Fibroblast of villous mesenchyme (primary cell): ENCODE measurements at regions not wholly inside any gene's neighbourhood (a gene's known extent, or its start where the extent isn't known, plus 50 kb on each side); places are given as distances from the start of the nearest gene placed in this dataset.

ENCODE experiments used
- DNase-seq: peaks from one replicate; pipeline ENCODE4 v3.0.0-alpha.2; 2010; ENCODE audit warnings: low read depth
- H3K4me3 ChIP-seq: 2 replicates; pipeline ENCODE4 v1.5.1; 2011; ENCODE audit warnings: low read depth, mild to moderate bottlenecking, low read length
- TF ChIP-seq, protein P1 (sequence below): IDR thresholded peaks from 2 replicates; pipeline ENCODE4 v1.5.1; 2012; ENCODE audit warnings: low read depth, mild to moderate bottlenecking, low read length; ENCODE audit not compliant: insufficient read depth

DNA sequence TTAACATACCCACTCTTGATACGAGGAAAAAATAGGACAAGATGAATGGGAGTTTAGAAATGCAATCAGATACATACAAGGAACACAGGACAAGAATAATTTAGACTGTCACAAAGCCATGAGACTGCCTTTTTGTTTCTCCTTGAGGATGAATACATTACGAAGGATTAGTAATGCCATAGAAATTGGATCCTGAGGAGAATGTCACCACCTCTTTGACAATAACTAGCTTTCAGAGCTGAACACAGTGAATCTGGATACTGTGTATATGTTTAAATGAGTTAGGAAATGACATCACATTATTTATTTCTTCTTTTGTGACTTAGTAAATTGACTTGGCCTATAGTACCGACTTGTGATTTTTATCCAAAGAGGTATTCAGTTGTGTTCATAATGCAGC is 596.3 kb upstream of the CNTNAP2 start:
- no peak overlapping the region for H3K4me3 ChIP-seq
- TF ChIP-seq, protein P1, sequence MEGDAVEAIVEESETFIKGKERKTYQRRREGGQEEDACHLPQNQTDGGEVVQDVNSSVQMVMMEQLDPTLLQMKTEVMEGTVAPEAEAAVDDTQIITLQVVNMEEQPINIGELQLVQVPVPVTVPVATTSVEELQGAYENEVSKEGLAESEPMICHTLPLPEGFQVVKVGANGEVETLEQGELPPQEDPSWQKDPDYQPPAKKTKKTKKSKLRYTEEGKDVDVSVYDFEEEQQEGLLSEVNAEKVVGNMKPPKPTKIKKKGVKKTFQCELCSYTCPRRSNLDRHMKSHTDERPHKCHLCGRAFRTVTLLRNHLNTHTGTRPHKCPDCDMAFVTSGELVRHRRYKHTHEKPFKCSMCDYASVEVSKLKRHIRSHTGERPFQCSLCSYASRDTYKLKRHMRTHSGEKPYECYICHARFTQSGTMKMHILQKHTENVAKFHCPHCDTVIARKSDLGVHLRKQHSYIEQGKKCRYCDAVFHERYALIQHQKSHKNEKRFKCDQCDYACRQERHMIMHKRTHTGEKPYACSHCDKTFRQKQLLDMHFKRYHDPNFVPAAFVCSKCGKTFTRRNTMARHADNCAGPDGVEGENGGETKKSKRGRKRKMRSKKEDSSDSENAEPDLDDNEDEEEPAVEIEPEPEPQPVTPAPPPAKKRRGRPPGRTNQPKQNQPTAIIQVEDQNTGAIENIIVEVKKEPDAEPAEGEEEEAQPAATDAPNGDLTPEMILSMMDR, result no peak
- DNase-seq, result no peak

DNA sequence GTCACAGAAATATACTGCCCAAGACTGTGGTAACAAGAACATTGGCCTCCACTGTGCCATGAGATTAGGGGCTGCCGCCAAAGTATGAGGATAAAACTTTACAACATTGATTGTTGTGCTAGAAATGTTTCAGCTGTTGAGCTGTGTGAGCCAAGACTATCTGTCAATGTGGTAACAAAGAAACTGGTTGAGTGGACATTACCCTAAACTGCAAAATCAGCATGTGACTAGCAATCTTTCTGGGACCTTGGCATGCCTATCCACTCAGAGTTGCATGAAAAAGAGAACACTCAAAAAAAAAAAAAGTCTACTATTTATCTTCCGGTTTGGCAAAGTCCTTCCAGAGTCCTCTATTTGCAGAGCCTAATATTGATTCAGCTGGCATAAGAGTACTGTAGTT is 605.6 kb upstream of the CNTNAP2 start:
- TF ChIP-seq, protein P1, result no peak
- H3K4me3 ChIP-seq, result no peak overlapping the region
- DNase-seq, result no peak

DNA sequence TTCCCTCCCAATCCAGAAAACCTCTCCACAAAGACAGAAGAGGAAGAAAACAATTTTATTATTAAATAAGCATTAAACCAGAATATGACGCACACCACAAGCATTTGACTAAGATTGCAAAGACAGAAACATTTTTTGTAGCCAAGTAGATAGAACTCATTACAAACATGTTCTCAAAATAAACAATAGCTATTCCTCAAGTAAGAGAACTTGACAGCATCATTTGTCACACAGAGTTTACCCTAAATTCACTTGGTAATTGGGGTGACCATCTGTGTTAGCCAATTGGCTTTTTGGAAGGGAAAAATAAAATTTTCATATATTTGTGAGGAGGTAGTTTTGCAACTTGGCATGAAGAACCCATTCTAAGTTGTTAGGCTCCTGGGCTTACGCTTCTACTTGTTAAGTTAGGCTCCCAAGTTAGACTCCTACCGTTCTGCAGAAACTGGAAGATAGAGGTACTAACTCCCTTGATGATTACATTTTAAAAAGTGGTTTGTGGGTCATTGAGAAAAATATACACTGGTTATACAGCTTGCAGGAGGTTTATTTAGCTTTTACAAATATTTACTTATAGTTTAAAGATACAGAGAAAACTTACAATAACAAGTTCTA is 618.6 kb upstream of the CNTNAP2 start:
- TF ChIP-seq, protein P1, result no peak
- H3K4me3 ChIP-seq, result no peak overlapping the region
- DNase-seq, result no peak

DNA sequence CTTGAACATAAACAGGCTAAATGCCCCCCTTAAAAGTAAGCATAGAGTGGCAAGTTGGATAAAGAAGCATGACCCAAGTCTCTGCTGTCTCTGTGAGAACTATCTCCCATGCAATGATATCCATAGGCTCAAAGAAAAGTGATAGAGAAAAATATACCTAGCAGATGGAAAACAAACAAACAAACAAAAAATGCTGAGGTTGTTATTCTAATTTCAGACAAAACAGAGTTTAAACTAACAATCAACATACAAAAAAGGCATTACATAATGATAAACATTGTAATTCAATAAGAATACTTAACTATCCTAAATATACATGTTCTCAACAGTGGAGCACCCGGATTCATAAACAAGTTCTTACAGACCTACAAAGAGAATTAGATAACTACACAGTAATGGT is 626.2 kb upstream of the CNTNAP2 start:
- DNase-seq, result no peak
- TF ChIP-seq, protein P1, result no peak

DNA sequence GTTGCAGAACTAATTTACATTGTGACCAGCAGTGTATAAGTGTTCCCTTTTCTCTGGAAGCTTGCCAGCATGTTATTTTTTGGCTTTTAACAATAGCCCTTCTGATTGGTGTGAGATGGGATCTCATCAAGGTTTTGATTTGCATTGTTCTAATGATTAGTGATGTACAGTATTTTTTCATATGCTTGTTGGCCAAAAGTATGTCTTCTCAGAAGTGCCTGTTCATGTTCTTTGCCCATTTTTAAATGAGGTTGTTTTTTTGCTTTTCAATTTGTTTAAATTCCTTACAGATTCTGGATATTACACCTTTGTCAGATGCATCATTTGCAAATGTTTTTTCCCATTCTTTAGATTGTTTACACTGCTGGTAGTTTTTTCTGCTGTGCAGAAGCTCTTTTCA is 627.0 kb upstream of the CNTNAP2 start:
- no peak for DNase-seq
- H3K4me3 ChIP-seq, result no peak overlapping the region
- TF ChIP-seq, protein P1, result no peak

More for the DNA sequence above, 626.2 kb upstream of the CNTNAP2 start:
- H3K4me3 ChIP-seq, result no peak overlapping the region

DNA sequence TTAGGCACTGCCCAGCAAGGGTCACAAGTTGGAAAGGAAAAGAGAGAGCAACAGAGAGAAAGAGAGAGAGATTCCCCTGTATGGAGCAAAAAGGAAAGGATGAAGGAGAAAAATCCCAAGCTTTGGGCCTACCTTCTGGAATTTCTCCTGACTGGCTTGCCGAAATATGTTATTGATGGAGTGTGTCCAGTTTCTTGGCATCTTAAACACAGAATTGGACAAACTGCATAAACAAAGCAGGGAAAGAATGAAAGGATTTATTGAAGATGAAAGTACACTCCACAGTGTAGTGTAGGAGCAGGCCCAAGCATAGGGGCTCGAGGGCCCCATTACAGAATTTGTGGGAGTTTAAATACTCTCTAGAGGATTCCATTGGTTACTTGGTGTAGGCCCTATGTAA is 627.8 kb upstream of the CNTNAP2 start:
- no peak for DNase-seq
- H3K4me3 ChIP-seq, result no peak overlapping the region

More for the DNA sequence above, 627.8 kb upstream of the CNTNAP2 start:
- TF ChIP-seq, protein P1, result no peak
